GM23248 (cell line): ENCODE measurements at regions not wholly inside any gene's neighbourhood (a gene's known extent, or its start where the extent isn't known, plus 50 kb on each side); places are given as distances from the start of the nearest gene placed in this dataset.

Source experiments
- DNase-seq: peaks from one replicate; pipeline ENCODE4 v3.0.0-alpha.2; 2015
- H2AFZ ChIP-seq: fragments of 200-600 bp; sonication (generic); 2 replicates; pipeline ENCODE4 v1.6.1; 2016; ENCODE audit warnings: antibody characterized with exemption
- H3F3A ChIP-seq: fragments of 200-600 bp; sonication (generic); 2 replicates; pipeline ENCODE4 v1.6.1; 2016; ENCODE audit warnings: mild to moderate bottlenecking, antibody characterized with exemption, mixed run types; ENCODE audit not compliant: insufficient read depth
- H3K27ac ChIP-seq: fragments of 200-600 bp; sonication (generic); 2 replicates; pipeline ENCODE4 v1.5.1; 2016; ENCODE audit warnings: mild to moderate bottlenecking
- H3K27me3 ChIP-seq: fragments of 200-600 bp; sonication (generic); replicated peaks from 2 replicates; pipeline ENCODE4 v1.6.1; 2016; ENCODE audit warnings: mild to moderate bottlenecking; ENCODE audit not compliant: insufficient read depth
- H3K36me3 ChIP-seq: fragments of 200-600 bp; sonication (generic); 2 replicates; pipeline ENCODE4 v1.6.1; 2016; ENCODE audit warnings: low read depth, mild to moderate bottlenecking
- H3K4me1 ChIP-seq: fragments of 200-600 bp; sonication (generic); 2 replicates; pipeline ENCODE4 v1.6.1; 2016; ENCODE audit warnings: mild to moderate bottlenecking; ENCODE audit not compliant: insufficient read depth
- H3K4me2 ChIP-seq: fragments of 200-600 bp; sonication (generic); one replicate; pipeline ENCODE4 v1.6.1; 2016; ENCODE audit warnings: mild to moderate bottlenecking; ENCODE audit not compliant: unreplicated experiment
- H3K4me3 ChIP-seq: fragments of 200-600 bp; sonication (generic); 2 replicates; pipeline ENCODE4 v1.5.1; 2016; ENCODE audit warnings: mild to moderate bottlenecking
- H3K79me2 ChIP-seq: fragments of 200-600 bp; sonication (generic); 2 replicates; pipeline ENCODE4 v1.6.1; 2016; ENCODE audit warnings: mild to moderate bottlenecking; ENCODE audit not compliant: insufficient read depth
- H3K9ac ChIP-seq: fragments of 200-600 bp; sonication (generic); 2 replicates; pipeline ENCODE4 v1.6.1; 2016; ENCODE audit warnings: mild to moderate bottlenecking
- H3K9me2 ChIP-seq: fragments of 200-600 bp; sonication (generic); 2 replicates; pipeline ENCODE4 v1.6.1; 2016; ENCODE audit warnings: mixed run types, mild to moderate bottlenecking, moderate library complexity; ENCODE audit not compliant: insufficient read depth
- H3K9me3 ChIP-seq: fragments of 200-600 bp; sonication (generic); one replicate; pipeline ENCODE4 v1.6.1; 2017; ENCODE audit warnings: low read depth
- H4K20me1 ChIP-seq: fragments of 200-600 bp; sonication (generic); 2 replicates; pipeline ENCODE4 v1.6.0; 2016; ENCODE audit not compliant: insufficient read depth
- EZH2 ChIP-seq: fragments of 200-600 bp; sonication (generic); IDR thresholded peaks from 2 replicates; pipeline ENCODE4 v1.6.1; 2018; ENCODE audit warnings: antibody characterized with exemption, mild to moderate bottlenecking; ENCODE audit not compliant: insufficient read depth, poor library complexity, severe bottlenecking
- EZH2phosphoT487 ChIP-seq: fragments of 200-600 bp; sonication (generic); IDR thresholded peaks from 2 replicates; pipeline ENCODE4 v1.6.1; 2018; ENCODE audit warnings: antibody characterized with exemption, moderate library complexity, mild to moderate bottlenecking, low read depth; ENCODE audit not compliant: insufficient read depth
- WGBS, 2 experiments: methylation state at CpG; one replicate each; pipeline ENCODE4 v1.1.6; 2015 to 2017; ENCODE audit warnings: low lambda C conversion rate in 2 of 2, low coverage in 1 of 2; ENCODE audit errors: missing lambda C conversion rate in 2 of 2; 5-methylcytosine and 5-hydroxymethylcytosine counted together
- in situ Hi-C: fragments of 300-500 bp; cut with MboI; formaldehyde crosslinking; loops from 2 replicates; pipeline ENCODE4 v1.15.0; 2020

DNA sequence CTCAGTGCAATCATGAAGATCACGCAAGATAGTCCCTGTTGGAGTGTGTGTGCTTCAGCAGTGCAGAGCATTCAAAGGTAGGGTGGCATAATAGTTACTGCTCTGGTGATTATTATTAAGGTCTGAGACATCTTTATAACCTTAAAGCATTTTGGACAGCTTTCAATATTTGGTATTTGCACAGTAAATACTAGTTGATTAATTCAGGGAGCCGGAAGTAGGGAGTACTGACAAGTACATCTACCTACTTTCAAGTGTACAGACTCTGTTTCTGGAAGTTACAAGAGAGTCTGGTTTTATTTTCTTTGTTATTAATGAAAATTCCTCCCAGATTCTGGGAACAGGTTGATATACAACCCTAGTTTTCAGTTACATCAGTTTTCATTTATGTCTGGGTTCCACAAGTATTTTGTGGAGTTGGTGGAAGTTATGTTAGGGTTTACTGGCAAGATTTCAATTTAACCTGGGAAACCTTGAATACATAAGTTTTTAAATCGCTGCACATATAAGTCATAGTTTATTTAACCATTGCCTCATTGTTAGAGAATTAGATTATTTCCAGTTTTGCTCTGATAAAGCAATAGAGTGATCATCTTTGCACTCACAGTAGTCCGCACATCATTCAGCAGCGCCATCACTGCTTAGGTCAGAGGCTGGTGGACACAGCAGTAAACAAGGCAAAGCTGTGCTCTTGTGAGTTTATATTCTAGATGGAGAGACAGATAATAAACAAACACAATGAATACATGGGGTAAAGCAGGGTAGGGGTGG lies 366.6 kb downstream of the REEP3 start:
- TF ChIP-seq EZH2 (no peak), EZH2phosphoT487 (no peak)
- no peak overlapping the region for H3K27ac ChIP-seq
- 60 to 66% methylated on average over 5 of the region's 5 CpGs for whole genome bisulfite sequencing, 2 experiments
- DNase-seq: no peak
- H3K27me3 ChIP-seq: no peaks in the 10 kb centered on the region; the same call in 1 of the 2 replicates
- H3F3A ChIP-seq: no peaks in the 10 kb centered on the region
- no peak overlapping the region for H3K9ac ChIP-seq
- in situ Hi-C loops: no loop called here
- no peaks in the 10 kb centered on the region for H4K20me1 ChIP-seq
- no peak overlapping the region for H3K4me3 ChIP-seq
- no peak overlapping the region for H2AFZ ChIP-seq
- no peaks in the 10 kb centered on the region for H3K79me2 ChIP-seq
- H3K4me1 ChIP-seq: no peaks in the 10 kb centered on the region
- no peak overlapping the region for H3K4me2 ChIP-seq
- no peaks in the 10 kb centered on the region for H3K36me3 ChIP-seq
- H3K9me3 ChIP-seq: no peaks in the 10 kb centered on the region
- H3K9me2 ChIP-seq: no peaks in the 10 kb centered on the region

DNA sequence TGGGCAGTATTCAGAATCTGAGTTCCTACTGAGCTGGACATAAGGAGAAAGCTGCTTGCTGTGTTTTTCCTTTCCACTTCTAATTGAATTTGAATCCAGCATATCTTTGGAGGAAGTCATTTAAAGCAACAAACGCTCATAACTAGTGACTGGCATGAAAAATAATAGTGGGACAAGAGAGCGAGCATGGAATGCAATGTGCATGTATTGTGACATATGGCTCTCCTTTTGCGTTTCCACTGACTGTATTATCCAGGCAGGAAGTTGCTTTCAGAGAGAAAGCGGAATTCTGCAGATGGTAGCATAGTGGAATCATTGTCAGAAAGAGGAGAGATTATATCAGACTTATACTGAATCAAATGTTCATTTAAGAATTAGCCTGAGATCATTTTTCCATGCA lies 368.6 kb downstream of the REEP3 start:
- Histone ChIP-seq H3K9ac (no peak overlapping the region), H3F3A (no peaks in the 10 kb centered on the region), H3K36me3 (no peaks in the 10 kb centered on the region), H3K27ac (no peak overlapping the region), H3K27me3 (no peaks in the 10 kb centered on the region; the same call in 1 of the 2 replicates), H3K79me2 (no peaks in the 10 kb centered on the region), H2AFZ (no peak overlapping the region), H3K9me2 (no peaks in the 10 kb centered on the region), H3K4me1 (no peaks in the 10 kb centered on the region), H4K20me1 (no peaks in the 10 kb centered on the region), H3K9me3 (no peaks in the 10 kb centered on the region), H3K4me3 (no peak overlapping the region), H3K4me2 (no peak overlapping the region)
- 23 to 25% methylated on average over 4 of the region's 4 CpGs for WGBS, 2 experiments
- no peak for TF ChIP-seq EZH2phosphoT487
- TF ChIP-seq EZH2: no peak
- in situ Hi-C loops: no loop called here
- DNase-seq: no peak

- no peaks in the 10 kb centered on the region for H3K9me2 ChIP-seq
- no peak for TF ChIP-seq EZH2
- in situ Hi-C loops: no loop called here
- H4K20me1 ChIP-seq: no peaks in the 10 kb centered on the region
- H3K36me3 ChIP-seq: no peaks in the 10 kb centered on the region
- H3F3A ChIP-seq: no peaks in the 10 kb centered on the region
- H3K4me1 ChIP-seq: 0 out of 2 replicates have a peak, but pooled peaks cover 5% of the 10 kb centered on the region
- H3K9ac ChIP-seq: no peak overlapping the region
- WGBS, 2 experiments: 54 to 57% methylated on average over 5 of the region's 5 CpGs
- H3K79me2 ChIP-seq: no peaks in the 10 kb centered on the region
- no peaks in the 10 kb centered on the region for H3K27me3 ChIP-seq
- no peak overlapping the region for H3K4me3 ChIP-seq
- no peak overlapping the region for H2AFZ ChIP-seq
- H3K27ac ChIP-seq: no peak overlapping the region
- no peak for DNase-seq
- no peak overlapping the region for H3K4me2 ChIP-seq
- H3K9me3 ChIP-seq: no peaks in the 10 kb centered on the region
Observed at GRCh38 chr10:63896992-63897391, 375.8 kb downstream of the REEP3 start.

- Histone ChIP-seq H3K9me3 (no peaks in the 10 kb centered on the region), H3K9me2 (no peaks in the 10 kb centered on the region), H3K4me1 (0 out of 2 replicates have a peak, but pooled peaks cover 5% of the 10 kb centered on the region), H3K4me3 (no peak overlapping the region), H3K36me3 (no peaks in the 10 kb centered on the region), H2AFZ (no peak overlapping the region), H3K9ac (no peak overlapping the region), H3K79me2 (no peaks in the 10 kb centered on the region), H4K20me1 (no peaks in the 10 kb centered on the region), H3K27me3 (no peaks in the 10 kb centered on the region), H3F3A (no peaks in the 10 kb centered on the region), H3K27ac (no peak overlapping the region), H3K4me2 (no peak overlapping the region)
- no peak for DNase-seq
- in situ Hi-C loops: no loop called here
- no peak for TF ChIP-seq EZH2
- no peak for TF ChIP-seq EZH2phosphoT487
- WGBS, 2 experiments: 75 to 78% methylated on average over 3 of the region's 3 CpGs
Observed at GRCh38 chr10:63899673-63900300, 378.6 kb downstream of the REEP3 start.
